ENCODE measurements at regions not wholly inside any gene's neighbourhood (a gene's known extent, or its start where the extent isn't known, plus 50 kb on each side); places are given as distances from the start of the nearest gene placed in this dataset.

DNA sequence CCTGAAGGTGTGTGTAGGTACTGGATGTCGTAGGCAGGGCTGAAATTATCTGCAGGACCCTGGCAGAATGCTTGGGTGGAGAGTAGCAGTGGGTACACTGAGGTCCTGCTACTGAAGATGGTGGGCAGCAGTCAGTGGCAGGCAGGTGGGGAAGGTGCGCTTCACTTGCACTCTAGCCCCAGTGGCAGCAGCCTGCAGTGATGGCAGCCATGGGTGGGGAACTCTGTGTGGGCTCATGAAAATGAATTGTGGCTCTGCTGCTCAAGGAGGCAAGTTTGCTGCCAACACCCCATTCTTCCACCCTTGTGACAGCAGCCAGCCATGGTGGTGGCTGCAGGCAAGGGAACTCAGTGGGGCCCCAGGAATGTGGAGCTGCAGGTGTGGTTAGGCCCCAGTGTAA lies 1242.7 kb upstream of the MIR17HG start:
- Histone ChIP-seq H3K9me3 (ENCODE audit: insufficient read depth, low read length) (no peaks in the 10 kb centered on the region), H3K4me3 (ENCODE audit: insufficient read depth, low read length, poor library complexity, severe bottlenecking) (no peak overlapping the region), H2AFZ (ENCODE audit: low read depth, low read length, severe bottlenecking) (no peak overlapping the region), H3K27ac (ENCODE audit: low read depth, low read length) (no peak overlapping the region), H3K9ac (ENCODE audit: low read length) (no peak overlapping the region), H4K20me1 (ENCODE audit: low read depth, low read length) (no peaks in the 10 kb centered on the region), H3K27me3 (ENCODE audit: low read length) (no peaks in the 10 kb centered on the region), H3K4me2 (ENCODE audit: low read depth, low read length, poor library complexity, severe bottlenecking) (no peak overlapping the region), H3K36me3 (ENCODE audit: low read length) (no peaks in the 10 kb centered on the region), H3F3A (ENCODE audit: insufficient read depth) (no peaks in the 10 kb centered on the region), H3K79me2 (ENCODE audit: insufficient read depth, low read length) (no peaks in the 10 kb centered on the region), H3K9me2 (replicated peaks; ENCODE audit: insufficient read depth, low read length) (no peaks in the 10 kb centered on the region)
- TF ChIP-seq, protein P1, sequence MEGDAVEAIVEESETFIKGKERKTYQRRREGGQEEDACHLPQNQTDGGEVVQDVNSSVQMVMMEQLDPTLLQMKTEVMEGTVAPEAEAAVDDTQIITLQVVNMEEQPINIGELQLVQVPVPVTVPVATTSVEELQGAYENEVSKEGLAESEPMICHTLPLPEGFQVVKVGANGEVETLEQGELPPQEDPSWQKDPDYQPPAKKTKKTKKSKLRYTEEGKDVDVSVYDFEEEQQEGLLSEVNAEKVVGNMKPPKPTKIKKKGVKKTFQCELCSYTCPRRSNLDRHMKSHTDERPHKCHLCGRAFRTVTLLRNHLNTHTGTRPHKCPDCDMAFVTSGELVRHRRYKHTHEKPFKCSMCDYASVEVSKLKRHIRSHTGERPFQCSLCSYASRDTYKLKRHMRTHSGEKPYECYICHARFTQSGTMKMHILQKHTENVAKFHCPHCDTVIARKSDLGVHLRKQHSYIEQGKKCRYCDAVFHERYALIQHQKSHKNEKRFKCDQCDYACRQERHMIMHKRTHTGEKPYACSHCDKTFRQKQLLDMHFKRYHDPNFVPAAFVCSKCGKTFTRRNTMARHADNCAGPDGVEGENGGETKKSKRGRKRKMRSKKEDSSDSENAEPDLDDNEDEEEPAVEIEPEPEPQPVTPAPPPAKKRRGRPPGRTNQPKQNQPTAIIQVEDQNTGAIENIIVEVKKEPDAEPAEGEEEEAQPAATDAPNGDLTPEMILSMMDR (IDR thresholded peaks at IDR 0.05; ENCODE audit: insufficient read depth, low read length, poor library complexity, severe bottlenecking) = no peak
- no peak for TF ChIP-seq EZH2phosphoT487 (conservative IDR thresholded peaks at IDR 0.05; ENCODE audit: low read length)

DNA sequence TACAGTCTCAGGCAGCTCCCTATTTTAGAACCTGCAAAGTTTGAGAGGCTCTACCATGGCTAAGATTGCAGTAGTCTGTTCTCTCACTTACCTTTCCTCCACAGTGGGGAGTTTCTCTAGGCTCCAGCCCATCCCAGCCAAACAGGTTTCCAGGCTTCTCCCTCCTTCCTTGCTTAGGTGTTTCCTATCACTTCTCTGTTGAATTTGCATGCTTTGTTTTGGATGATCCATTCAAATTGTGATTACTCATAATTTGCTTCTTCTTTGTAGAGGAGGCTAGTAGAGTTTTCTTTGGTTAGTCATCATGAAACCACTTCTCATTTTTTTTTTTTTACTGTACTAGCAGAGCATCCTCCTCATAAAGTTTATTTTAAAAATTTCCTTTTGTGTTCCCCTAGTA lies 1242.2 kb upstream of the MIR17HG start:
- Histone ChIP-seq H2AFZ (ENCODE audit: low read depth, low read length, severe bottlenecking) (no peak overlapping the region), H3K79me2 (ENCODE audit: insufficient read depth, low read length) (no peaks in the 10 kb centered on the region), H3K9me3 (ENCODE audit: insufficient read depth, low read length) (no peaks in the 10 kb centered on the region), H3K36me3 (ENCODE audit: low read length) (no peaks in the 10 kb centered on the region), H3K9me2 (replicated peaks; ENCODE audit: insufficient read depth, low read length) (no peaks in the 10 kb centered on the region), H4K20me1 (ENCODE audit: low read depth, low read length) (no peaks in the 10 kb centered on the region), H3K27ac (ENCODE audit: low read depth, low read length) (no peak overlapping the region), H3K27me3 (ENCODE audit: low read length) (no peaks in the 10 kb centered on the region), H3K9ac (ENCODE audit: low read length) (no peak overlapping the region), H3K4me3 (ENCODE audit: insufficient read depth, low read length, poor library complexity, severe bottlenecking) (no peak overlapping the region), H3K4me2 (ENCODE audit: low read depth, low read length, poor library complexity, severe bottlenecking) (no peak overlapping the region), H3F3A (ENCODE audit: insufficient read depth) (no peaks in the 10 kb centered on the region)
- no peak for TF ChIP-seq EZH2phosphoT487 (conservative IDR thresholded peaks at IDR 0.05; ENCODE audit: low read length)
- TF ChIP-seq, protein P1 (IDR thresholded peaks at IDR 0.05; ENCODE audit: insufficient read depth, low read length, poor library complexity, severe bottlenecking) = no peak

DNA sequence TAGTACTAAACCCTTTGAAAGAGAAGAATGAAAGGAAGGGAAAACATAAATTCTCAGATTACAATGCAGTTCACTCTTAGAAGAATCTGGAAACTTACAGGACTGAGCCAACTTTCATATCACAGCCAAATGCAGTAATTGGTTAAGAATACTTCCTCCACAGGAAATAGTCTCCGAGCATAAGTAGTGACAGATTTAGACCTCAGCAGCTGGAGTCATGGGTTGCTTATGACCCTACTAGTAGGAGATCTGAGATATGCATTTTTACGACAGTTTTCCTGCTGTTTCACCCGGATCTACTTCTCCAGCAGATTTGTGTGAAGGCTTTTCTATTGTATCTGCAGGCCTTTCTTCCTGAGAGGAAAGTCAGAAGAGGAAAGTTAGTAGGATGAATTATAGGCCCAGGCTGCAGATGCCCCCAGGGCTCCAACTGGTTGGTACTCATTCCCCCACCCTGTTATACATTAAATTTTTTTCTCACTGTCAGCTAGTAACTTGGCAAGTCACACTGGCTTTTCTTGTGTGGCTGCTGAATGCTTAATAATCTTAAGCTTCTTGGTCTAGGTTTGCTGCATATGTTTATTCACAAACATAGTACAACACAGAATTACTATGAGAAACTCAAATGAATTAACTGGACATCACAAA lies 1241.5 kb upstream of the MIR17HG start:
- no peak overlapping the region for H3K4me3 ChIP-seq (ENCODE audit: insufficient read depth, low read length, poor library complexity, severe bottlenecking)

More for the DNA sequence above, 1241.5 kb upstream of the MIR17HG start:
- Histone ChIP-seq H3K27me3 (ENCODE audit: low read length) (no peaks in the 10 kb centered on the region), H3K9ac (ENCODE audit: low read length) (no peak overlapping the region), H3K36me3 (ENCODE audit: low read length) (no peaks in the 10 kb centered on the region), H3K9me3 (ENCODE audit: insufficient read depth, low read length) (no peaks in the 10 kb centered on the region), H4K20me1 (ENCODE audit: low read depth, low read length) (no peaks in the 10 kb centered on the region), H3F3A (ENCODE audit: insufficient read depth) (no peaks in the 10 kb centered on the region), H2AFZ (ENCODE audit: low read depth, low read length, severe bottlenecking) (no peak overlapping the region), H3K27ac (ENCODE audit: low read depth, low read length) (no peak overlapping the region), H3K9me2 (replicated peaks; ENCODE audit: insufficient read depth, low read length) (no peaks in the 10 kb centered on the region), H3K79me2 (ENCODE audit: insufficient read depth, low read length) (no peaks in the 10 kb centered on the region), H3K4me2 (ENCODE audit: low read depth, low read length, poor library complexity, severe bottlenecking) (no peak overlapping the region)
- no peak for TF ChIP-seq EZH2phosphoT487 (conservative IDR thresholded peaks at IDR 0.05; ENCODE audit: low read length)
- TF ChIP-seq, protein P1 (IDR thresholded peaks at IDR 0.05; ENCODE audit: insufficient read depth, low read length, poor library complexity, severe bottlenecking) = no peak
